H4 (cell line): ENCODE measurements at regions not wholly inside any gene's neighbourhood (a gene's known extent, or its start where the extent isn't known, plus 50 kb on each side); places are given as distances from the start of the nearest gene placed in this dataset.

Source experiments
- DNase-seq: peaks from one replicate; pipeline ENCODE4 v3.0.0-alpha.2; 2015; ENCODE audit warnings: low spot score

GRCh38 chr20:4095639-4096038 lies 53.0 kb upstream of the SMOX start:
- peak; percentile 2 for DNase-seq

- DNase-seq: peak; percentile 35
Measured at GRCh38 chr20:4091490-4092479, 56.8 kb upstream of the SMOX start.

- DNase-seq: peak; percentile 5
Measured at GRCh38 chr20:4090756-4091489, 57.7 kb upstream of the SMOX start.

- DNase-seq: peak; percentile 1
Measured at GRCh38 chr20:4089756-4090487, 58.7 kb upstream of the SMOX start.

GRCh38 chr20:4088766-4089165 lies 59.9 kb upstream of the SMOX start:
- DNase-seq: peak; percentile 1

GRCh38 chr20:4087923-4088322 lies 60.7 kb upstream of the SMOX start:
- DNase-seq: peak; percentile 2

GRCh38 chr20:4086771-4087687 lies 61.6 kb upstream of the SMOX start:
- DNase-seq: peak; percentile 1

- peak; percentile 3 for DNase-seq
Measured at GRCh38 chr20:4084721-4085120, 63.9 kb upstream of the SMOX start.

- DNase-seq: peak; percentile 1
Measured at GRCh38 chr20:4084096-4084495, 64.5 kb upstream of the SMOX start.

- DNase-seq: no peak
Measured at GRCh38 chr20:4083098-4083865, 65.3 kb upstream of the SMOX start.

- DNase-seq: peak; percentile 93
Measured at GRCh38 chr20:4082406-4083097, 66.1 kb upstream of the SMOX start.

GRCh38 chr20:4081421-4081820 lies 66.1 kb upstream of the RNF24 start:
- no peak for DNase-seq

GRCh38 chr20:4076671-4077070 lies 61.3 kb upstream of the RNF24 start:
- peak; percentile 77 for DNase-seq

- no peak for DNase-seq
Measured at GRCh38 chr20:4076033-4076432, 60.7 kb upstream of the RNF24 start.

GRCh38 chr20:4074877-4075455 lies 59.6 kb upstream of the RNF24 start:
- no peak for DNase-seq

- DNase-seq: no peak
Measured at GRCh38 chr20:4073852-4074741, 58.7 kb upstream of the RNF24 start.

- no peak for DNase-seq
Measured at GRCh38 chr20:4071178-4071693, 55.9 kb upstream of the RNF24 start.
